Activated CD4-positive, alpha-beta T cell treated with anti-CD3 and anti-CD28 coated beads, Interleukin-2, amount 50 U/mL, for 48 hours (primary cell): ENCODE measurements at regions not wholly inside any gene's neighbourhood (a gene's known extent, or its start where the extent isn't known, plus 50 kb on each side); places are given as distances from the start of the nearest gene placed in this dataset.
A peak's percentile ranks its signal among the peaks of the same experiment; 100 is the strongest.
"Not testable (repeated sequence)": the region's sequence is repeated elsewhere in the genome, so short reads cannot be mapped to it uniquely, and the experiment has no call there.

Experiments
- DNase-seq, 2 experiments: peaks; one replicate each; pipeline ENCODE4 v3.0.0-alpha.2; 2020

- no peak for DNase-seq
Observed at GRCh38 chr4:26181616-26182015, 139.2 kb upstream of the RBPJ start.

GRCh38 chr4:26183017-26183416 lies 137.8 kb upstream of the RBPJ start:
- no peak for DNase-seq

- DNase-seq: no peak
Observed at GRCh38 chr4:26185436-26185835, 135.4 kb upstream of the RBPJ start.

GRCh38 chr4:26191353-26191752 lies 129.5 kb upstream of the RBPJ start:
- no peak for DNase-seq

- DNase-seq: peak; percentile 31 to 48
Observed at GRCh38 chr4:26192899-26193869, 127.6 kb upstream of the RBPJ start.

GRCh38 chr4:26194764-26195163 lies 126.0 kb upstream of the RBPJ start:
- no peak for DNase-seq

- DNase-seq: no peak
Observed at GRCh38 chr4:26196567-26196966, 124.2 kb upstream of the RBPJ start.

- DNase-seq: peak; percentile 67 to 74
Observed at GRCh38 chr4:26197018-26197779, 123.6 kb upstream of the RBPJ start.

GRCh38 chr4:26198931-26199330 lies 121.9 kb upstream of the RBPJ start:
- DNase-seq: not testable (repeated sequence)

- no peak for DNase-seq
Observed at GRCh38 chr4:26199596-26199995, 121.2 kb upstream of the RBPJ start.

GRCh38 chr4:26201120-26201519 lies 119.7 kb upstream of the RBPJ start:
- no peak for DNase-seq

GRCh38 chr4:26204249-26204825 lies 116.5 kb upstream of the RBPJ start:
- DNase-seq: peak in 1 of 2 experiments; percentile 18

GRCh38 chr4:26204911-26205370 lies 115.9 kb upstream of the RBPJ start:
- DNase-seq: no peak

- DNase-seq: no peak
Observed at GRCh38 chr4:26206339-26206738, 114.5 kb upstream of the RBPJ start.

GRCh38 chr4:26206999-26207398 lies 113.8 kb upstream of the RBPJ start:
- no peak for DNase-seq

- DNase-seq: no peak
Observed at GRCh38 chr4:26207631-26208030, 113.2 kb upstream of the RBPJ start.

- no peak for DNase-seq
Observed at GRCh38 chr4:26208237-26208994, 112.4 kb upstream of the RBPJ start.

GRCh38 chr4:26209378-26209777 lies 111.4 kb upstream of the RBPJ start:
- not testable (repeated sequence) for DNase-seq

- no peak for DNase-seq
Observed at GRCh38 chr4:26212528-26212927, 108.3 kb upstream of the RBPJ start.

GRCh38 chr4:26213317-26213716 lies 107.5 kb upstream of the RBPJ start:
- no peak for DNase-seq

- no peak for DNase-seq
Observed at GRCh38 chr4:26214994-26215393, 105.8 kb upstream of the RBPJ start.

GRCh38 chr4:26215725-26216124 lies 105.1 kb upstream of the RBPJ start:
- no peak for DNase-seq

GRCh38 chr4:26217481-26217880 lies 103.3 kb upstream of the RBPJ start:
- no peak for DNase-seq
